ENCODE measurements at regions not wholly inside any gene's neighbourhood (a gene's known extent, or its start where the extent isn't known, plus 50 kb on each side); places are given as distances from the start of the nearest gene placed in this dataset.

DNA sequence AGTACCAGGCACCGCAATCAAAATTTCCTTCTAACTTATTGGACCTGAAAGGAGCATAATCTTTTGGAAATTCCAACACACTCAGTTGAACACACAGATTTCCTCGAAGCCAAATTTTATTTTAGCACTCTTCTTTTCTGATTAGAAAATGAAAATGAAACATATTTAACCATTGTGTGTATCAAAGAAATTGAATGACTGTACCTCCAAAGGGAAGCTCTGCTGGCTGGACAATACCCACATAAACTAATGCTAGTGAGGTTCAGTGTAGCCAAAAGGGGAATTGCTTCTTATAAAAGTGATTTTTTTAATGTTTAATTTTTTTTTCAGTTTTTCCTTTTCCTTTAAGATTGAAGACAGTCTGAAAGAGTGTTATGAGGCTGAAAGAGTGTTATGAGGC lies 239.6 kb upstream of the NREP start:
- DNase-seq (ENCODE audit: extremely low read depth, insufficient read length), result no peak
- H3K4me3 ChIP-seq (replicated peaks; ENCODE audit: low read depth, low read length), result no peak overlapping the region
- TF ChIP-seq, protein P1, sequence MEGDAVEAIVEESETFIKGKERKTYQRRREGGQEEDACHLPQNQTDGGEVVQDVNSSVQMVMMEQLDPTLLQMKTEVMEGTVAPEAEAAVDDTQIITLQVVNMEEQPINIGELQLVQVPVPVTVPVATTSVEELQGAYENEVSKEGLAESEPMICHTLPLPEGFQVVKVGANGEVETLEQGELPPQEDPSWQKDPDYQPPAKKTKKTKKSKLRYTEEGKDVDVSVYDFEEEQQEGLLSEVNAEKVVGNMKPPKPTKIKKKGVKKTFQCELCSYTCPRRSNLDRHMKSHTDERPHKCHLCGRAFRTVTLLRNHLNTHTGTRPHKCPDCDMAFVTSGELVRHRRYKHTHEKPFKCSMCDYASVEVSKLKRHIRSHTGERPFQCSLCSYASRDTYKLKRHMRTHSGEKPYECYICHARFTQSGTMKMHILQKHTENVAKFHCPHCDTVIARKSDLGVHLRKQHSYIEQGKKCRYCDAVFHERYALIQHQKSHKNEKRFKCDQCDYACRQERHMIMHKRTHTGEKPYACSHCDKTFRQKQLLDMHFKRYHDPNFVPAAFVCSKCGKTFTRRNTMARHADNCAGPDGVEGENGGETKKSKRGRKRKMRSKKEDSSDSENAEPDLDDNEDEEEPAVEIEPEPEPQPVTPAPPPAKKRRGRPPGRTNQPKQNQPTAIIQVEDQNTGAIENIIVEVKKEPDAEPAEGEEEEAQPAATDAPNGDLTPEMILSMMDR (IDR thresholded peaks at IDR 0.05; ENCODE audit: insufficient read depth, low read length, poor library complexity, severe bottlenecking), result no peak
- H3K27me3 ChIP-seq (replicated peaks; ENCODE audit: control insufficient read depth, insufficient read depth, low read length), result no peaks in the 10 kb centered on the region
- no peaks in the 10 kb centered on the region for H3K36me3 ChIP-seq (ENCODE audit: control insufficient read depth, insufficient read depth, low read length)

DNA sequence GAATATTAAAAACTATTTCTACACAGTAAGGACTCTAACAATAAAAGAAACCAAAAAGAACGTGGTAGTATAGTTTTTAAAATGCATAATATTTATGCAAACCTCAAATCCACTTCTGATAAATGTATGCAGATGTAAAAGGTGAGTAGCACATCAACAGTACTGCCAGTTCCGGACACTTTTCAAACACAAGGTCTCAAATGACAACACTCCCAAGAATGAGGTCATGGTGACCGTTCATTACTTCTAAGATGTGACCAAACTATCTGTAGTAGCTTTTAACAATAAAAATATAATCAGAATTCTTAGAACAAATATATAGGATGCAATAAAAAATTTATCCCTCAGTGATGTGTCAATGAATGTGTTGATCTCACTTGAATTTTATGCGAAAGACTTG lies 238.7 kb upstream of the NREP start:
- Histone ChIP-seq H3K36me3 (ENCODE audit: control insufficient read depth, insufficient read depth, low read length) (no peaks in the 10 kb centered on the region), H3K27me3 (replicated peaks; ENCODE audit: control insufficient read depth, insufficient read depth, low read length) (no peaks in the 10 kb centered on the region)
- TF ChIP-seq, protein P1 (IDR thresholded peaks at IDR 0.05; ENCODE audit: insufficient read depth, low read length, poor library complexity, severe bottlenecking), result no peak

DNA sequence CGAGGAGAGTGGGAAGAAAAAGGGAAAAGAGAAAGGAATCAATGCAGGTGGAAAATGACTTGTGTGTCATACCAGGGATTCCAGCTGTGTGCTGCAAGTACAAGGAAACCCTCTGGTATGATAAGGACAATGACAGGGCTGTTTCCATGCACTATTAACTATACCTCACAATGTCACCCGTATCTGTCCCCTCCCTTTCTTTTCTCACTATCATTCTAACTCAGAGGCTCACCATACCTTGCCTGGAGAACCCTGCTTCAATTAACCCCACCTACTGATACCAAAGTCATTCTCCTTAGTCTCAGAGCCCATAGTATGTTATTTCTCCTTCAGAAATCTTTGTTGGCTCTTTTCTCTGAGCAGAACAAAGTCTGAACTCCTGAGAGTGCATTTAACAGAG lies 236.2 kb upstream of the NREP start:
- Histone ChIP-seq H3K4me3 (replicated peaks; ENCODE audit: low read depth, low read length) (no peak overlapping the region), H3K36me3 (ENCODE audit: control insufficient read depth, insufficient read depth, low read length) (no peaks in the 10 kb centered on the region), H3K27me3 (replicated peaks; ENCODE audit: control insufficient read depth, insufficient read depth, low read length) (no peaks in the 10 kb centered on the region)
- no peak for DNase-seq (ENCODE audit: extremely low read depth, insufficient read length)
- TF ChIP-seq, protein P1 (IDR thresholded peaks at IDR 0.05; ENCODE audit: insufficient read depth, low read length, poor library complexity, severe bottlenecking), result no peak

More for the DNA sequence above, 238.7 kb upstream of the NREP start:
- DNase-seq (ENCODE audit: extremely low read depth, insufficient read length), result no peak
- no peak overlapping the region for H3K4me3 ChIP-seq (replicated peaks; ENCODE audit: low read depth, low read length)

DNA sequence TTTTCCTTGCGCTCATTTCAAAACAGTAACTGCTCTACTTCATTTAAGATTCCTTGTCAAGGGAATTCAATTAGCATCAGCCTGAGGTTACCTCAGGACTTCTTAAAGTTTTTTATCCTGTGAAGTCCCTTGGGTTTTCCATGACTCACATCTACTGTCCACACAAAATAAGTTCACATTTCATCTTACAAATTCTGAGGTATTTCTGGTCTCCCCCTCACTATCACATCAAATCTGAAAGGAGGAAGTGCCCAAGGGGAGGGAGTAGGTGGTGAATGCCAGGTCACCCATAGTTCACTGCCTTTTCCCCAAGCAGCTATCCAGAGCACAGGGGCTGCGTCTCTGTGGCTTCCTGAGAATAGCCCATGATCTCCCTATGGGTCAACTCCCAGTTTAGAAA lies 227.1 kb upstream of the NREP start:
- no peak for DNase-seq (ENCODE audit: extremely low read depth, insufficient read length)
- Histone ChIP-seq H3K36me3 (ENCODE audit: control insufficient read depth, insufficient read depth, low read length) (no peaks in the 10 kb centered on the region), H3K27me3 (replicated peaks; ENCODE audit: control insufficient read depth, insufficient read depth, low read length) (no peaks in the 10 kb centered on the region), H3K4me3 (replicated peaks; ENCODE audit: low read depth, low read length) (no peak overlapping the region)
- TF ChIP-seq, protein P1 (IDR thresholded peaks at IDR 0.05; ENCODE audit: insufficient read depth, low read length, poor library complexity, severe bottlenecking), result no peak

DNA sequence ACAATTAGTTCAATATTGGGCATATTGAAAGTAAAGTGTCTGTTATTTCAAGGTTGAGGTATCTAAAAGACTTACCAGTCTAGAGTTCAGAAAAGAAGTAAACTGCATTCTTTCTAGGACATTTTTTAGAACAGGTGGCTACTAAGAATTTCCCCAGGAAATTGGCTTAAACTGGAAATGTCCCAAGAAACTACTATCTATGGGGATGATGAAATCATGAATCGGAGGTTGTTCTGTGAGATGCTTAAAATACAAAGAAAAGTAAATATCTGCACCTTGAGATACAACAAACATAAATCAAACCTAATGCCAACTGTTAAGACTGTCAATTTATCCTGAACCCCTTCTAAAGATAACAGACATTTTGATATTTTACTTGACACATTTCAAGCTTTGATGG lies 226.5 kb upstream of the NREP start:
- Histone ChIP-seq H3K36me3 (ENCODE audit: control insufficient read depth, insufficient read depth, low read length) (no peaks in the 10 kb centered on the region), H3K4me3 (replicated peaks; ENCODE audit: low read depth, low read length) (no peak overlapping the region), H3K27me3 (replicated peaks; ENCODE audit: control insufficient read depth, insufficient read depth, low read length) (no peaks in the 10 kb centered on the region)
- TF ChIP-seq, protein P1 (IDR thresholded peaks at IDR 0.05; ENCODE audit: insufficient read depth, low read length, poor library complexity, severe bottlenecking), result no peak
- no peak for DNase-seq (ENCODE audit: extremely low read depth, insufficient read length)

DNA sequence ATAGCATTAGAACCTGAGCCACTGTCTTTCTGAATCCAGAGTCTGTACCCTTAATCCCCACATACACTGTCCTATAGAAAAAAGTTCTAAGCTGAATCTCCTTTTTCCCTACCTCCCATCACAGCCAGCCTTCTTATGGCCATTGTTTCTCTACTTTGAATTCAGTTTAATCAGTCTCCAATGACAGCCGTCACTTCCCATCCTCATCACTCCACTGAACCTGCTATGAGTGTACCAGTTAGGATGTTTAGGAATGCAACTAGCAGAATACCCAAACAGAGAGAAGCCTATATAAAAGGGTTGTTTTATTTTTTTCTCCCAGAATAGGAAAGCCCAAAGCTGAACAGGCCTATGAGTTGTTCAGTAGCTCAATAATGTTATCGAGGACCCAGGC lies 220.4 kb upstream of the NREP start:
- Histone ChIP-seq H3K27me3 (replicated peaks; ENCODE audit: control insufficient read depth, insufficient read depth, low read length) (no peaks in the 10 kb centered on the region), H3K36me3 (ENCODE audit: control insufficient read depth, insufficient read depth, low read length) (no peaks in the 10 kb centered on the region), H3K4me3 (replicated peaks; ENCODE audit: low read depth, low read length) (no peak overlapping the region)
- TF ChIP-seq, protein P1 (IDR thresholded peaks at IDR 0.05; ENCODE audit: insufficient read depth, low read length, poor library complexity, severe bottlenecking), result no peak
- no peak for DNase-seq (ENCODE audit: extremely low read depth, insufficient read length)
